ENCODE measurements at regions not wholly inside any gene's neighbourhood (a gene's known extent, or its start where the extent isn't known, plus 50 kb on each side); places are given as distances from the start of the nearest gene placed in this dataset.
"Not testable (repeated sequence)": the region's sequence is repeated elsewhere in the genome, so short reads cannot be mapped to it uniquely, and the experiment has no call there.

GRCh38 chr14:97033556-97034081 is 236.4 kb downstream of the VRK1 start:
- no peak for DNase-seq

GRCh38 chr14:97036086-97036852 is 239.1 kb downstream of the VRK1 start:
- DNase-seq = no peak

GRCh38 chr14:97039717-97040363 is 242.7 kb downstream of the VRK1 start:
- DNase-seq = no peak

GRCh38 chr14:97046967-97047366 is 249.8 kb downstream of the VRK1 start:
- DNase-seq = no peak

- no peak for DNase-seq
Measured at GRCh38 chr14:97052001-97052400, 254.8 kb downstream of the VRK1 start.

- DNase-seq = no peak
Measured at GRCh38 chr14:97053941-97054340, 256.8 kb downstream of the VRK1 start.

GRCh38 chr14:97055355-97055754 is 258.2 kb downstream of the VRK1 start:
- DNase-seq = no peak

- DNase-seq = no peak
Measured at GRCh38 chr14:97056086-97056485, 258.9 kb downstream of the VRK1 start.

GRCh38 chr14:97057238-97058073 is 260.3 kb downstream of the VRK1 start:
- DNase-seq = no peak

- no peak for DNase-seq
Measured at GRCh38 chr14:97058074-97058467, 260.9 kb downstream of the VRK1 start.

GRCh38 chr14:97058589-97058988 is 261.4 kb downstream of the VRK1 start:
- DNase-seq = no peak

- DNase-seq = no peak
Measured at GRCh38 chr14:97061198-97061597, 264.0 kb downstream of the VRK1 start.

GRCh38 chr14:97061714-97062113 is 264.5 kb downstream of the VRK1 start:
- DNase-seq = no peak

GRCh38 chr14:97065305-97066067 is 268.3 kb downstream of the VRK1 start:
- DNase-seq = no peak

GRCh38 chr14:97066068-97066899 is 269.1 kb downstream of the VRK1 start:
- no peak for DNase-seq

GRCh38 chr14:97068293-97068692 is 271.1 kb downstream of the VRK1 start:
- not testable (repeated sequence) for DNase-seq

- no peak for DNase-seq
Measured at GRCh38 chr14:97070259-97070658, 273.1 kb downstream of the VRK1 start.

GRCh38 chr14:97071177-97071576 is 274.0 kb downstream of the VRK1 start:
- DNase-seq = no peak

- no peak for DNase-seq
Measured at GRCh38 chr14:97073622-97074021, 276.4 kb downstream of the VRK1 start.

GRCh38 chr14:97074456-97074855 is 277.3 kb downstream of the VRK1 start:
- DNase-seq = no peak

GRCh38 chr14:97074856-97075255 is 277.7 kb downstream of the VRK1 start:
- no peak for DNase-seq

GRCh38 chr14:97077253-97077653 is 280.1 kb downstream of the VRK1 start:
- DNase-seq = peak; percentile 69

Data from inflammatory macrophage treated with lipopolysaccharide for 4 hours (primary cell).